ENCODE measurements at regions not wholly inside any gene's neighbourhood (a gene's known extent, or its start where the extent isn't known, plus 50 kb on each side); places are given as distances from the start of the nearest gene placed in this dataset.

- Histone ChIP-seq H3K27ac (ENCODE audit: low read depth, low read length, poor library complexity, severe bottlenecking) (no peak overlapping the region), H3K27me3 (replicated peaks; ENCODE audit: insufficient read depth, low read depth, low read length, poor library complexity) (no peaks in the 10 kb centered on the region), H3K4me1 (ENCODE audit: insufficient read depth, low read length, poor library complexity, severe bottlenecking) (no peaks in the 10 kb centered on the region), H3K36me3 (ENCODE audit: insufficient read depth, low read length, poor library complexity, severe bottlenecking) (no peaks in the 10 kb centered on the region), H3K4me3 (ENCODE audit: low read depth, low read length, poor library complexity, severe bottlenecking) (no peak overlapping the region), H3K9me3 (ENCODE audit: low read depth, low read length, poor library complexity, severe bottlenecking) (no peaks in the 10 kb centered on the region)
- intact Hi-C loops (cut with micrococcal nuclease; ENCODE audit: unreplicated experiment), result no loop called here
- ChIA-PET CTCF (no interaction called here), POLR2A (ENCODE audit: low non-redundant PET) (no interaction called here)
- DNase-seq (ENCODE audit: low spot score), result no peak
- no TSS peak for BruUV-seq (replicated peaks)
- TF ChIP-seq CTCF (conservative IDR thresholded peaks at IDR 0.05; ENCODE audit: low read depth, low read length) (no peak), EZH2 (IDR thresholded peaks at IDR 0.05; ENCODE audit: borderline replicate concordance, low read depth, low read length, poor library complexity, severe bottlenecking) (no peak)
Measured at GRCh38 chr2:195016841-195017240, 640.2 kb upstream of the SLC39A10 start.

- Histone ChIP-seq H3K4me3 (ENCODE audit: low read depth, low read length, poor library complexity, severe bottlenecking) (no peak overlapping the region), H3K9me3 (ENCODE audit: low read depth, low read length, poor library complexity, severe bottlenecking) (no peaks in the 10 kb centered on the region), H3K4me1 (ENCODE audit: insufficient read depth, low read length, poor library complexity, severe bottlenecking) (no peaks in the 10 kb centered on the region), H3K27ac (ENCODE audit: low read depth, low read length, poor library complexity, severe bottlenecking) (no peak overlapping the region), H3K27me3 (replicated peaks; ENCODE audit: insufficient read depth, low read depth, low read length, poor library complexity) (no peaks in the 10 kb centered on the region), H3K36me3 (ENCODE audit: insufficient read depth, low read length, poor library complexity, severe bottlenecking) (no peaks in the 10 kb centered on the region)
- BruUV-seq (replicated peaks), result no TSS peak
- no peak for DNase-seq (ENCODE audit: low spot score)
- intact Hi-C loops (cut with micrococcal nuclease; ENCODE audit: unreplicated experiment), result no loop called here
- TF ChIP-seq EZH2 (IDR thresholded peaks at IDR 0.05; ENCODE audit: borderline replicate concordance, low read depth, low read length, poor library complexity, severe bottlenecking), result no peak
- no peak for TF ChIP-seq CTCF (conservative IDR thresholded peaks at IDR 0.05; ENCODE audit: low read depth, low read length)
- ChIA-PET POLR2A (ENCODE audit: low non-redundant PET) (no interaction called here), CTCF (no interaction called here)
Measured at GRCh38 chr2:195009202-195009601, 647.8 kb upstream of the SLC39A10 start.

GRCh38 chr2:195006856-195007255 lies 650.2 kb upstream of the SLC39A10 start:
- H3K4me3 ChIP-seq (ENCODE audit: low read depth, low read length, poor library complexity, severe bottlenecking), result no peak overlapping the region
- no peak overlapping the region for H3K27ac ChIP-seq (ENCODE audit: low read depth, low read length, poor library complexity, severe bottlenecking)
- no peaks in the 10 kb centered on the region for H3K27me3 ChIP-seq (replicated peaks; ENCODE audit: insufficient read depth, low read depth, low read length, poor library complexity)
- TF ChIP-seq CTCF (conservative IDR thresholded peaks at IDR 0.05; ENCODE audit: low read depth, low read length) (no peak), EZH2 (IDR thresholded peaks at IDR 0.05; ENCODE audit: borderline replicate concordance, low read depth, low read length, poor library complexity, severe bottlenecking) (no peak)
- intact Hi-C loops (cut with micrococcal nuclease; ENCODE audit: unreplicated experiment), result no loop called here
- CTCF ChIA-PET, result no interaction called here
- no peaks in the 10 kb centered on the region for H3K9me3 ChIP-seq (ENCODE audit: low read depth, low read length, poor library complexity, severe bottlenecking)
- BruUV-seq (replicated peaks), result no TSS peak
- H3K36me3 ChIP-seq (ENCODE audit: insufficient read depth, low read length, poor library complexity, severe bottlenecking), result no peaks in the 10 kb centered on the region
- POLR2A ChIA-PET (ENCODE audit: low non-redundant PET), result no interaction called here
- no peaks in the 10 kb centered on the region for H3K4me1 ChIP-seq (ENCODE audit: insufficient read depth, low read length, poor library complexity, severe bottlenecking)
- DNase-seq (ENCODE audit: low spot score), result no peak
